Karpas-422 (cell line): ENCODE measurements at regions not wholly inside any gene's neighbourhood (a gene's known extent, or its start where the extent isn't known, plus 50 kb on each side); places are given as distances from the start of the nearest gene placed in this dataset.

Experiments used
- DNase-seq: peaks from one replicate; pipeline ENCODE4 v3.0.0-alpha.2; 2015
- H2AFZ ChIP-seq: fragments of 200-600 bp; sonication (generic); 2 replicates; pipeline ENCODE4 v1.6.1; 2014; ENCODE audit warnings: antibody characterized with exemption, low read length, mixed read lengths
- H3K27ac ChIP-seq: fragments of 200-600 bp; sonication (generic); 2 replicates; pipeline ENCODE4 v1.5.1; 2014; ENCODE audit warnings: mild to moderate bottlenecking, low read length, moderate library complexity
- H3K27me3 ChIP-seq: fragments of 200-600 bp; sonication (generic); 2 replicates; pipeline ENCODE4 v1.6.1; 2014; ENCODE audit warnings: low read length, mixed read lengths
- H3K36me3 ChIP-seq: fragments of 200-600 bp; sonication (generic); 2 replicates; pipeline ENCODE4 v1.6.1; 2014; ENCODE audit warnings: low read length, mixed read lengths; ENCODE audit not compliant: insufficient read depth
- H3K4me1 ChIP-seq: fragments of 200-600 bp; sonication (generic); 2 replicates; pipeline ENCODE4 v1.6.1; 2014; ENCODE audit warnings: mild to moderate bottlenecking, low read length, mixed read lengths
- H3K4me2 ChIP-seq: fragments of 200-600 bp; sonication (generic); 2 replicates; pipeline ENCODE4 v1.6.1; 2014; ENCODE audit warnings: low read length, low read depth, mild to moderate bottlenecking; ENCODE audit not compliant: poor library complexity, severe bottlenecking
- H3K4me3 ChIP-seq: fragments of 200-600 bp; sonication (generic); 2 replicates; pipeline ENCODE4 v1.5.1; 2014; ENCODE audit warnings: mild to moderate bottlenecking, antibody characterized with exemption, low read length, mixed read lengths
- H3K79me2 ChIP-seq: fragments of 200-600 bp; sonication (generic); 2 replicates; pipeline ENCODE4 v1.6.1; 2014; ENCODE audit warnings: mild to moderate bottlenecking, low read length, mixed read lengths
- H3K9ac ChIP-seq: fragments of 200-600 bp; sonication (generic); 2 replicates; pipeline ENCODE4 v1.6.0; 2014; ENCODE audit warnings: low read length
- H3K9me2 ChIP-seq: fragments of 200-600 bp; sonication (generic), shearing (Covaris generic); replicated peaks from 2 replicates; pipeline ENCODE4 v1.6.0; 2014; ENCODE audit warnings: mild to moderate bottlenecking, low read length, moderate library complexity; ENCODE audit not compliant: insufficient read depth
- H3K9me3 ChIP-seq: fragments of 300-700, 200-600 bp; sonication (generic); 2 replicates; pipeline ENCODE4 v1.6.1; 2014; ENCODE audit warnings: low read length, mixed read lengths
- H4K20me1 ChIP-seq: fragments of 200-600 bp; sonication (generic); 2 replicates; pipeline ENCODE4 v1.6.1; 2014; ENCODE audit warnings: mild to moderate bottlenecking, antibody characterized with exemption, low read length, low read depth; ENCODE audit not compliant: insufficient read depth

- no peak overlapping the region for H3K27ac ChIP-seq
- no peaks in the 10 kb centered on the region for H3K9me2 ChIP-seq
- H3K4me3 ChIP-seq: no peak overlapping the region
- no peaks in the 10 kb centered on the region for H4K20me1 ChIP-seq
- no peak overlapping the region for H3K4me2 ChIP-seq
- H3K36me3 ChIP-seq: no peaks in the 10 kb centered on the region
- no peaks in the 10 kb centered on the region for H3K9me3 ChIP-seq
- H3K79me2 ChIP-seq: no peaks in the 10 kb centered on the region
- H3K9ac ChIP-seq: no peak overlapping the region
- no peaks in the 10 kb centered on the region for H3K27me3 ChIP-seq
- no peak overlapping the region for H2AFZ ChIP-seq
- H3K4me1 ChIP-seq: no peaks in the 10 kb centered on the region
- no peak for DNase-seq
These were observed 370.4 kb upstream of the CDIN1 start for GRCh38 chr15:36208868-36209582.

- H3K9me3 ChIP-seq: no peaks in the 10 kb centered on the region
- H3K4me1 ChIP-seq: no peaks in the 10 kb centered on the region
- H3K79me2 ChIP-seq: no peaks in the 10 kb centered on the region
- no peak overlapping the region for H2AFZ ChIP-seq
- no peaks in the 10 kb centered on the region for H3K36me3 ChIP-seq
- no peak overlapping the region for H3K27ac ChIP-seq
- H4K20me1 ChIP-seq: no peaks in the 10 kb centered on the region
- no peak overlapping the region for H3K4me2 ChIP-seq
- no peaks in the 10 kb centered on the region for H3K9me2 ChIP-seq
- no peak overlapping the region for H3K4me3 ChIP-seq
- DNase-seq: no peak
- H3K27me3 ChIP-seq: no peaks in the 10 kb centered on the region
- no peak overlapping the region for H3K9ac ChIP-seq
These were observed 369.0 kb upstream of the CDIN1 start for GRCh38 chr15:36210426-36210825.

GRCh38 chr15:36218322-36218721, 361.1 kb upstream of the CDIN1 start:
- Histone ChIP-seq H3K4me3 (no peak overlapping the region), H3K79me2 (no peaks in the 10 kb centered on the region), H3K9ac (no peak overlapping the region), H2AFZ (no peak overlapping the region), H3K27me3 (0 out of 2 replicates have a peak, but pooled peaks cover 2% of the 10 kb centered on the region), H4K20me1 (no peaks in the 10 kb centered on the region), H3K4me2 (no peak overlapping the region), H3K9me2 (no peaks in the 10 kb centered on the region), H3K4me1 (no peaks in the 10 kb centered on the region), H3K36me3 (no peaks in the 10 kb centered on the region), H3K9me3 (peaks cover 7% of the 10 kb centered on the region; the same call in 1 of the 2 replicates), H3K27ac (no peak overlapping the region)
- no peak for DNase-seq

DNA sequence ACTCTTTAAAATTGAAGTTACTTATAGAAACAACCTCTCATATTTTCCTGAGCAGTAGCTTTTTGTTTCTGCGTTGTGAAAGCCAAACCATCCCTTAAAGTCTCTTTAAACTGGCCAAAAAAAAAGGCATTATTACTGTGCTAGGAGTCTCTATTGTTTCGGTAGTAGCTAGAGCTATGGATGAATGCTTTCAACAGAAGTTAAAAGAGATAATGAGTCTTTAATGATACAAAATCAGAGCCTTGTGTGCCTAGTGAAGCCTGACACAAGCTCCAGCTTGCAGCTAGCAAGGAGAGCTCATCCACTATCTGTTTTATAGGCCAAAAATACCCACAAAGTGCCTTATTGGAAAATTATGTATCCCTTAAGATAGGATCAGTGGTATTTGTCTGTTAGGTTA, 360.4 kb upstream of the CDIN1 start:
- Histone ChIP-seq H2AFZ (no peak overlapping the region), H3K9me2 (no peaks in the 10 kb centered on the region), H3K27ac (no peak overlapping the region), H3K4me2 (no peak overlapping the region), H3K36me3 (no peaks in the 10 kb centered on the region), H4K20me1 (no peaks in the 10 kb centered on the region), H3K9me3 (peaks cover 7% of the 10 kb centered on the region; the same call in 1 of the 2 replicates), H3K9ac (no peak overlapping the region), H3K79me2 (no peaks in the 10 kb centered on the region), H3K4me1 (no peaks in the 10 kb centered on the region), H3K27me3 (0 out of 2 replicates have a peak, but pooled peaks cover 2% of the 10 kb centered on the region), H3K4me3 (no peak overlapping the region)
- DNase-seq: no peak

DNA sequence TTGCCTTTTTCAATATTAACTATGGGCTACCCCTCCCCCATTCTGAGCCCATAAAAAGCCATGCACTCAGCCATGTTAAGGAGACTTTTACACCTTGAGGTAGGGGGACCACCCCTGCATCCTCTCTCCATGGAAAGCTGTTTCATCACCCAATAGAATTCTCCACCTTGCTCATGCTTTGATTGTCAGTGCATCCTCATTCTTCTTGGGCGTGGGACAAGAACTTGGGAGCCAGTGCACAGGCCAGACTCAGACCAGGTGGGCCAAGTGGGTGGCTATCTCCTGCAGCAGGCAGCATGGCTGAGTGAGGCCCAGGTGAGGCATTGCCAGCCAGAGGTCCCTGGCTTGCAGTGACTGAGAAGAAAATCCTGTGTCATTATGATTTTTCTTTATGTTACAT, 357.4 kb upstream of the CDIN1 start:
- DNase-seq: no peak
- Histone ChIP-seq H3K36me3 (no peaks in the 10 kb centered on the region), H3K4me3 (no peak overlapping the region), H4K20me1 (no peaks in the 10 kb centered on the region), H3K9me2 (no peaks in the 10 kb centered on the region), H3K9me3 (peaks cover 7% of the 10 kb centered on the region; the same call in 1 of the 2 replicates), H3K79me2 (no peaks in the 10 kb centered on the region), H3K27ac (no peak overlapping the region), H3K27me3 (0 out of 2 replicates have a peak, but pooled peaks cover 6% of the 10 kb centered on the region), H2AFZ (no peak overlapping the region), H3K9ac (no peak overlapping the region), H3K4me2 (no peak overlapping the region), H3K4me1 (no peaks in the 10 kb centered on the region)

DNA sequence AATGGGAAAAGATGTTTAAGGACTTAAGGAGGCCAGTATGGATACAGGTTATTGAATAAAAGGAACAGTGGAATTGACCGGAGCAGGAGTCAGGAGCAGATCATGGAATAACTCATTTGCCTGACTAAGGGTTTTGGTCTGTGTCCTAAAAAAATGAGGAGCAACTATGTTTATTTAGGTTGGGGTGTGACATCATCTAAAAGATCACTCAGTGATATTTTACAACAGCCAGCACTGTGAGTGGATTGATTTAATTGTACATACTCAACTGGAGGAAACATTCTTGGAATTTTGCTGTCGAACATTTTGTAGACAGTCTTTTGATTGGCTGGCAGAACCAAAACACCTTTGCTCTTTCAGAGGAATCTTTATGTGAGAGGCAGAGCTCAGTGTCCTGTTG, 348.6 kb upstream of the CDIN1 start:
- Histone ChIP-seq H2AFZ (no peak overlapping the region), H3K36me3 (no peaks in the 10 kb centered on the region), H4K20me1 (no peaks in the 10 kb centered on the region), H3K79me2 (no peaks in the 10 kb centered on the region), H3K9ac (no peak overlapping the region), H3K4me3 (no peak overlapping the region), H3K9me3 (no peaks in the 10 kb centered on the region), H3K4me2 (no peak overlapping the region), H3K27ac (no peak overlapping the region), H3K27me3 (0 out of 2 replicates have a peak, but pooled peaks cover 2% of the 10 kb centered on the region), H3K4me1 (no peaks in the 10 kb centered on the region), H3K9me2 (no peaks in the 10 kb centered on the region)
- no peak for DNase-seq

- H3K9me2 ChIP-seq: no peaks in the 10 kb centered on the region
- H3K27ac ChIP-seq: no peak overlapping the region
- H3K9ac ChIP-seq: no peak overlapping the region
- H3K4me2 ChIP-seq: no peak overlapping the region
- no peaks in the 10 kb centered on the region for H3K79me2 ChIP-seq
- H4K20me1 ChIP-seq: no peaks in the 10 kb centered on the region
- no peaks in the 10 kb centered on the region for H3K36me3 ChIP-seq
- no peaks in the 10 kb centered on the region for H3K4me1 ChIP-seq
- DNase-seq: no peak
- H3K27me3 ChIP-seq: 0 out of 2 replicates have a peak, but pooled peaks cover 2% of the 10 kb centered on the region
- H3K4me3 ChIP-seq: no peak overlapping the region
- H2AFZ ChIP-seq: no peak overlapping the region
- no peaks in the 10 kb centered on the region for H3K9me3 ChIP-seq
These were observed 346.9 kb upstream of the CDIN1 start for GRCh38 chr15:36232491-36232890.

DNA sequence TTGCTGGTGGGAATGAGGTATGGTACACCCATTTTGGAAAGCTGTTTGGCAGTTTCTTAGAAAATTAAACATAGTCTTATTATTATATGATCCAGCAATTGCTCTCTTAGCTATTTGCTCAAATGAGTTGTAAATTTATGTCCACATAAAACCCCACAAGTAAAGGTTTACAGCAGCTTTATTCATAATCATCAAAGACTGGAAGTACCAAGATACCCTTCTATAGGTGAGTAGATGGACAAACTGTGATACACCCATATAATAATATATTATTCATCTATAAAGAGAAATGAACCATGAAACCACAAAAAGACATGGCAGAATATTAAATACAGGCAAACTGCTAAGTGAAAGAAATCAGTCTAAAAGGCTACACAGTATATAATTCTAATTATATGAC, 344.7 kb upstream of the CDIN1 start:
- H3K27ac ChIP-seq: no peak overlapping the region
- H3K9me2 ChIP-seq: no peaks in the 10 kb centered on the region
- no peaks in the 10 kb centered on the region for H3K9me3 ChIP-seq
- no peaks in the 10 kb centered on the region for H3K4me1 ChIP-seq
- no peaks in the 10 kb centered on the region for H3K36me3 ChIP-seq
- no peak overlapping the region for H3K9ac ChIP-seq
- no peak for DNase-seq
- H3K4me2 ChIP-seq: no peak overlapping the region
- H4K20me1 ChIP-seq: no peaks in the 10 kb centered on the region
- 0 out of 2 replicates have a peak, but pooled peaks cover 2% of the 10 kb centered on the region for H3K27me3 ChIP-seq
- H3K4me3 ChIP-seq: no peak overlapping the region
- no peaks in the 10 kb centered on the region for H3K79me2 ChIP-seq
- no peak overlapping the region for H2AFZ ChIP-seq
